GM21825 (cell line): ENCODE measurements at regions not wholly inside any gene's neighbourhood (a gene's known extent, or its start where the extent isn't known, plus 50 kb on each side); places are given as distances from the start of the nearest gene placed in this dataset.

ENCODE experiments used
- ATAC-seq: cut with Tn5 transposase; IDR thresholded peaks from one replicate; pipeline ENCODE4 v1.9.1; 2021; ENCODE audit warnings: mild to moderate bottlenecking, moderate library complexity; ENCODE audit not compliant: unreplicated experiment

GRCh38 chr6:155970876-155971708 lies 515.5 kb upstream of the NOX3 start:
- no peak for ATAC-seq

GRCh38 chr6:155970472-155970871 lies 514.8 kb upstream of the NOX3 start:
- ATAC-seq, result no peak

- no peak for ATAC-seq
Observed at GRCh38 chr6:155968921-155969320, 513.3 kb upstream of the NOX3 start.

- ATAC-seq, result no peak
Observed at GRCh38 chr6:155967322-155967721, 511.7 kb upstream of the NOX3 start.

- ATAC-seq, result no peak
Observed at GRCh38 chr6:155964544-155964943, 508.9 kb upstream of the NOX3 start.

- ATAC-seq, result no peak
Observed at GRCh38 chr6:155962276-155962675, 506.6 kb upstream of the NOX3 start.

GRCh38 chr6:155959898-155960495 lies 504.4 kb upstream of the NOX3 start:
- ATAC-seq, result no peak

GRCh38 chr6:155958550-155958949 lies 502.9 kb upstream of the NOX3 start:
- ATAC-seq, result no peak

GRCh38 chr6:155955038-155955437 lies 499.4 kb upstream of the NOX3 start:
- ATAC-seq, result no peak

GRCh38 chr6:155954149-155954548 lies 498.5 kb upstream of the NOX3 start:
- ATAC-seq, result no peak

- no peak for ATAC-seq
Observed at GRCh38 chr6:155949256-155949655, 493.6 kb upstream of the NOX3 start.

- ATAC-seq, result no peak
Observed at GRCh38 chr6:155946860-155947259, 491.2 kb upstream of the NOX3 start.

- no peak for ATAC-seq
Observed at GRCh38 chr6:155943635-155944034, 488.0 kb upstream of the NOX3 start.

- ATAC-seq, result no peak
Observed at GRCh38 chr6:155939253-155939652, 483.6 kb upstream of the NOX3 start.

- ATAC-seq, result no peak
Observed at GRCh38 chr6:155936551-155936950, 480.9 kb upstream of the NOX3 start.

- no peak for ATAC-seq
Observed at GRCh38 chr6:155936127-155936526, 480.5 kb upstream of the NOX3 start.

- no peak for ATAC-seq
Observed at GRCh38 chr6:155916846-155917624, 461.4 kb upstream of the NOX3 start.

GRCh38 chr6:155915651-155916050 lies 460.0 kb upstream of the NOX3 start:
- ATAC-seq, result no peak

GRCh38 chr6:155913816-155914215 lies 458.2 kb upstream of the NOX3 start:
- ATAC-seq, result no peak

GRCh38 chr6:155909710-155910109 lies 454.1 kb upstream of the NOX3 start:
- no peak for ATAC-seq

GRCh38 chr6:155895641-155896040 lies 440.0 kb upstream of the NOX3 start:
- ATAC-seq, result no peak

GRCh38 chr6:155894758-155895157 lies 439.1 kb upstream of the NOX3 start:
- ATAC-seq, result no peak
